ENCODE measurements at regions not wholly inside any gene's neighbourhood (a gene's known extent, or its start where the extent isn't known, plus 50 kb on each side); places are given as distances from the start of the nearest gene placed in this dataset.

DNA sequence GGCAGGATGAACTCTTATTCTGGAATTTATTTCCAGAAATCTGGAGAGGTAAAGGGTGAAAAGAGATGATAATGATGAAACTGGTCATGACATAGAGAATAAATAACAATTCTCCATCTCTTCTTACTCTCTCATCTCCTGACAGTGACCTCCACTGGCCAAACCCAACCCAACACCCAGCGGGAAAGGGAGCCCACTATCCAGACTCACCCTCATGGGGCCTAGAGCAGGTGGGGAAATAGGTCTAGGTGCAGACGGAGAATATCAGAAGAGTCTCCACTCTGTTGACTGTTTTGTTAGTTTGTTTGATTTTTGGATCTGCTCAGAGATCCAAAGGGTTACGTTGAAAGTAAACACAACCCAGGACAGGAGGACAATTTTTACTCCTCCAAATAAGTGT is 263.2 kb upstream of the PARD3B start:
- DNase-seq (ENCODE audit: low read depth): no peak
- no peak overlapping the region for H3K4me3 ChIP-seq (ENCODE audit: low read depth, low read length)
- TF ChIP-seq CTCF (IDR thresholded peaks at IDR 0.05; ENCODE audit: insufficient read depth, low read length): no peak

DNA sequence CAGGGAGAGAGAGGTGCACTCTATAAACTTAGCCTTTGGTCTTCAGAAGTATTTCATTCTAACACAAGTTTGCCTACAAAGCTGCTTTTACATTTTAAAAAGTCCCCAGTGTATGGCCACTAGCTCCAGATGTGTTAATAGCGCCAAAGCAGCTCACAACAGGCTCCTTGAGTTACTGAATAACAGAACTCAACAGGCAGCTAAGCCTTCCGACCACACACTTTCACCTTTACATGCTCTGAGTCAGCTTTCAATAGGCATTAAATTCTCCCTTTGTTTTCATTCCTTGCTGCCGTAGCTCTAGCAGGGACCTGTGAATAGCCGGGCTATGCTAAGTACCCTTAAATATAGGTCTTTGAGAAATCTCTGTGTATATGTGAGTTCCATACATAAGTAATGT is 262.8 kb upstream of the PARD3B start:
- H3K4me3 ChIP-seq (ENCODE audit: low read depth, low read length): no peak overlapping the region
- DNase-seq (ENCODE audit: low read depth): no peak
- no peak for TF ChIP-seq CTCF (IDR thresholded peaks at IDR 0.05; ENCODE audit: insufficient read depth, low read length)

DNA sequence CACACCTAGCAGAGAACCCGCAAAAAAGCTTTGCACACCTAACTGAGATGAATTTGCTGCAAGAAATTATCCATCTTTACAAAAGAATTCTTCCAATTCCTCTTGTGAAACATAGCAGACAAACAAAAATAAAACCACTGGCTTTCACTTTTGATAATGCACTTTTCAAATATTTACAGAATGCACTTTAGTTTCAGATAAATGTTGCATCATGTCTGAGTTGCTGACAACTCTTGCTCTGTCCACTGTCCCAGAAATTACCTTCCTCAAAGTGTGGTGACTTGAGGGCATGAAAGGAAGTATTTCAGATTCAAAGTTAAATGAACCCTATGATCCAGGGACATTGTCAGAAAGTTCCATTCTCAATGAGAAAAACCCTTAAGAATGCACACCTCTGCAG is 256.2 kb upstream of the PARD3B start:
- TF ChIP-seq CTCF (IDR thresholded peaks at IDR 0.05; ENCODE audit: insufficient read depth, low read length): no peak
- no peak for DNase-seq (ENCODE audit: low read depth)
- H3K4me3 ChIP-seq (ENCODE audit: low read depth, low read length): no peak overlapping the region

- no peak overlapping the region for H3K4me3 ChIP-seq (ENCODE audit: low read depth, low read length)
- no peak for DNase-seq (ENCODE audit: low read depth)
- no peak for TF ChIP-seq CTCF (IDR thresholded peaks at IDR 0.05; ENCODE audit: insufficient read depth, low read length)
Observed at GRCh38 chr2:204292439-204292838, 252.8 kb upstream of the PARD3B start.

GRCh38 chr2:204293884-204294747 is 251.2 kb upstream of the PARD3B start:
- no peak for DNase-seq (ENCODE audit: low read depth)
- no peak for TF ChIP-seq CTCF (IDR thresholded peaks at IDR 0.05; ENCODE audit: insufficient read depth, low read length)
- H3K4me3 ChIP-seq (ENCODE audit: low read depth, low read length): no peak overlapping the region

GRCh38 chr2:204298404-204298803 is 246.9 kb upstream of the PARD3B start:
- TF ChIP-seq CTCF (IDR thresholded peaks at IDR 0.05; ENCODE audit: insufficient read depth, low read length): no peak
- H3K4me3 ChIP-seq (ENCODE audit: low read depth, low read length): no peak overlapping the region
- no peak for DNase-seq (ENCODE audit: low read depth)

GRCh38 chr2:204299766-204300165 is 245.5 kb upstream of the PARD3B start:
- DNase-seq (ENCODE audit: low read depth): no peak
- no peak overlapping the region for H3K4me3 ChIP-seq (ENCODE audit: low read depth, low read length)
- no peak for TF ChIP-seq CTCF (IDR thresholded peaks at IDR 0.05; ENCODE audit: insufficient read depth, low read length)

All from fibroblast of the aortic adventitia (primary cell).